Muscle of back (tissue), 3 donors: ENCODE measurements at regions not wholly inside any gene's neighbourhood (a gene's known extent, or its start where the extent isn't known, plus 50 kb on each side); places are given as distances from the start of the nearest gene placed in this dataset.

Source experiments
- DNase-seq, 3 donors: peaks; one replicate each; pipeline versions ENCODE4 v3.0.0 to v3.0.0-alpha.2; 2013

DNA sequence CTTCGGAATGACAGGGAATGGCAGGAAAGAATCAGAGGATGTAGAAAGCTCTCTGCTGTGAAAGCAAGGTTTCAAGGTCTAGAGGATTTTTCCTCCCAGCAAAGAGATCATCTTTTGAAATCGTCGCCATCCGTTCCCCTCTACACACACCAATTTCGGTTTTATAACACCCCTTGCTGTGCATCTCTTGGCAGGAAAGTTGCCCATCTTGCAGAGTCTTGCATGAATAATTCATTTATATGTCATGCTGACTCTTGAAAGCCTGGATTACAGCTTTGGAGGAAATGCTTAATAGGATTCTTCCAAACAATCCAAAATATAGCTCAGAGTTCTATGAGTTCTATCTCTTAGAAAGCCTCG, 262.7 kb downstream of the CHL1 start:
- no peak for DNase-seq

DNA sequence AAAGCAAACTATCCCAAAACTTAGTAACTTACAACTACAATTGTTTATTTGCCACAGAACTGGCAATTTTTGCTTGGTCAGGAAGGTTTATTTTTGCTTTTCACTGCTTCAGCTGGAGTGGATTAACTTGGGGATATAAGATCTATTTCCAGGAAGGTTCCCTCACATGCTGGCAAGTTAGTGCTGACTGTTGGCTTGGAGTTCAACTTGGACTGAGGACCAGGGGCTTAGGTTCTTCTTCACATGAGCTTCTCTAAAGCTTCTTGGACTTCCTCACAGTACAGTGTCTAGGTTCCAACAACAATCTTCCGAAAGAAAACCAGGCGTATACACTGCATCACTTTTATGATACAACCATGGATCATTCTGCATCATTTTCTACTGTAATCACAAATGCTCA, 264.4 kb downstream of the CHL1 start:
- peak in 2 of 3 donors; percentile 22 to 23 for DNase-seq

DNA sequence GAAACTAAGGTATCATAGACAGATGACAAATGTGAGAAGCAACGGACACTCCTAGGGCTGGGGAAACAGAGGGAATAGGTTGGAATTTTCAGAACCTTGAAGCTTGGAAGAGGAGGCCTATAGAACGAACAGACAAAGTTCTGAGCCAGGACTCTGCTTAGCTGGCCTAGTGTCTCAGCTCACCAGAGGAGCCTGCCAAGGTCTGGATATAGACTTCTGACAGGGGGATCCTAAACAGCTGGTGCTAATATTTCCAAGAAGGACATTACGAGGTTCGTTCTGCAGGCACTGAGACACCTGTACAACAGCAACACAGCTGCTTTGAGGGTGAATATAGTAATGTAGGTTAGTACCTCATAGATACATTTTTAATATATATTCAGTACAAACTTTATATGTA, 266.3 kb downstream of the CHL1 start:
- DNase-seq: peak; percentile 47 to 76 (median 62)

- peak in 1 of 3 donors; percentile 45 for DNase-seq
These were observed 267.0 kb downstream of the CHL1 start for GRCh38 chr3:463252-464192.

DNA sequence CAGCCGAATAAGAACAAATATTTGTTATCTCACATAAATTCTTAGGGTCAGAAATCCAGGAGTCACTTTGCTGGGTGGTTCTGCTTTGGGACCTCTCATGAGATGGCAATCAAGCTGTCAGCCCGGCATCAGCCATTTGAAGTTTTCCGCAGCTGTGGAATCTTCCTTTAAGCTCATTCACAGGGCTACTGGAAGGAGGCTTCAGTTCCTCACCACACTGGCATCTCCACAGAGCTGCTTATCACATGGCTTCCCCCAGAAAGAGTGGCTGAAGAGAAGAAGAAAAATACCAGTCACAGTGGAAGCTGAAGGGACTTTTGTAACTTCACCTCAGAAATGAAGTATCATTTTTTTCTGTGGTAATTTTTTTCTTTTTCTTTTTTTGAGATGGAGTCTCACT, 267.7 kb downstream of the CHL1 start:
- DNase-seq: no peak

DNA sequence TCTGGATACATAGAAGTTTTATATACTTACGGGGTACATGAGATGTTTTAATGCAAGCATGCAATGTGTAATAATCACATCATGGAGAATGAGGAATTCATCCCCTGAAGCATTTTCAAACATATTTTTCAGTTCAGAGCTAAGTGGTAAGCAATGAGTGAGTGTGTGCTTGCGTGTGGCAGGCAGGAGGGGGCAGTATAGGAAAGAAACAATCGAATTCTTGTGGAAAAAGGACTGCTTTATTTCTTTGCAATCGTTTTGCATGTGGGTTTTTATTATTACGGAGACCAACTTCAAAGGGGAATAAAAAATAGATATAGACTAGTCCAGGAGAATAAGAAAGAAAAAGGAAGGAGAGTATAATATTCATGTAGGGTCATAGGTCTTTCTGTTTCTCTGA, 271.6 kb downstream of the CHL1 start:
- DNase-seq: no peak

GRCh38 chr3:473033-473800, 276.7 kb downstream of the CHL1 start:
- DNase-seq: no peak

- no peak for DNase-seq
These were observed 278.3 kb downstream of the CHL1 start for GRCh38 chr3:474828-475227.

GRCh38 chr3:480070-480469, 283.5 kb downstream of the CHL1 start:
- DNase-seq: no peak

DNA sequence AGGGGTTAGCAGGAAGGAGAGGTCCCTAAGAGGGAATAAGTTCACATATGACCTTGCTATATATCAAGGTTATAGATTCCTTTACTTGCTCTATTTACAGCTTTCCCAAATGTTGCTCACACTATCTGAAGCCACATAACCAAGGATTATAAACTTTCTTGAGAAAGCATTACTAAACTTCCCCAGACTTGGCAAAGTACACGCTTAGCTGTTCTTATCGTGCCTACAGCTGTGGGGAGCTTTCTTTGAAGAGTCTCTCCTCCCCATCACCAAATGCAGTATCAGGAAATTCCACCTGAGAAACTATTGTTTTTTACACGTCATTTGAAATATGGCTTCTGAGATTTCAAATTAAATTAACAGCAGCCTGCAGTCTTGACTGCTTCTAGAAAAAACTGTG, 284.5 kb downstream of the CHL1 start:
- no peak for DNase-seq

DNA sequence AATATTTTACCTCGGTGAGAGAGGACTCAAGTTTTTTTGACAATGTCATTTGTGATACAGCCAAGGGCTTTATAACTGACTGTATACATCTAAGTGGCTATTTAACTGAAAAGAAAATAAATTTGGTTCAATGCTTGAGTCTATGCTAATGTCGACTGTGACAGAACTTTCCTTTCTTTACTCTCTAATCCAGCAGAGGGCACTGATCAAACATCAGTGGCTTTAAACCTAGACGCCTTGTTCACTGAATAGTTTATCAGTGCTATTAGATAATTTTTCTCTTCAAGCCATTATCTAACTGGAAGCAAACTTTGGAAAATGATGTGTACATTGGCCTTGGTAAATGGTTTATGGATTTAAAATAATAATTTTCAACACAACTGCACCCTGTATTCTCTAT, 285.1 kb downstream of the CHL1 start:
- DNase-seq: no peak

DNA sequence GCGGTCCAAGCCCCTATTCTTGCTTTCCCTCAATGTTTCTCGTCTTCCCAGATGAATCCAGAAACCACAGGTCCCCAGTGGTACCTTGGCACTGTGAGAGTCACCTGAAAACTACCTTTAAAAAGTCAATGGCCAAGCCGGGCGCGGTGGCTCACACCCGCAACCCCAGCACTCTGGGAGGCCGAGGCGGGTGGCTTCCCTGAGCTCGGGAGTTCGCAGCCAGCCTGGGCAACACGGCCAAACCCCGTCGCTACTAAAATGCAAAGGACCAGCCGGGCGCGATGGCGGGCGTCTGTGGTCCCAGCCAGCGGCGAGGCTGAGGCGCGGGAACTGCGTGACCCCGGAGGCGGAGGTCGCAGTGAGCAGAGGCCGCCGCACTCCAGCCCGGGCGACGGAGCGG, 285.9 kb downstream of the CHL1 start:
- no peak for DNase-seq

DNA sequence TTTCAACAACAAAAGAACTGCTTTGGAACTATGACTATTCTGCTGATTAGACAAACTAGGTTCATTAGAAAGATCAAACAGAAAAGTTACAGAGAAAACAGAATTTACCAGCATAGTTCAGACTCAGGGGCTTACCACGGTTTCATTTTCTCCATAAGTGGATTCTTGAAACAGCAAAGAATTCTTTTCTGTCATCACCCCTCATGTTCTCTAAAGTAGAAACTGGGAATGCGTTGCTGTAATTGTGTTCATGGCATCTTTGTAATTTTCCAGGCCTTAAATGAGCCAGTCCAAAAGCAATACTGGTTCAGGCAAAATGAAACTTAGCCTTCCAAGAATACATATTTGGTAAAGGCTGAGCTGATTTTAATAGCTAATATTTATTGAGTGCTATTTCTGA, 287.8 kb downstream of the CHL1 start:
- DNase-seq: peak in 1 of 3 donors; percentile 23

DNA sequence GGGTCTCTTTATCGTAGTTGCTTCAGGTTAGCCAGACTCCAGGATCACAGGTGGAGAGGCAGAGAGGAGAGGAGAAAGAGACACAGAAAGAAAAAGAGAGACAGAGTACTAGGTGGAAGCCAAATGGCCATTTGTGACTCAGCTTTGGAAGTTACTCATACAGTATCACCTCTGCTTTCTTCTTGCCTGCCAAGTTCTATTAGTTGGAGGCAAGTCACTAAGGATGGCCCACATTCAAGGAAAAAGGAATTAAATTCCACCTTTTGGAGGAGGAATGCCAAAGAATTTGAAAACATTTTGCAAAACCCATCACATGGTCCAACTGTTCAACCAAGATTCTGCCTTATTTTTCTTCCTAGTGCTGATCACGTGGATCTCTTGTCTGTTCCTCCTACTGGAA, 291.1 kb downstream of the CHL1 start:
- peak in 1 of 3 donors; percentile 19 for DNase-seq

- DNase-seq: no peak
These were observed 296.2 kb downstream of the CHL1 start for GRCh38 chr3:492586-493316.

DNA sequence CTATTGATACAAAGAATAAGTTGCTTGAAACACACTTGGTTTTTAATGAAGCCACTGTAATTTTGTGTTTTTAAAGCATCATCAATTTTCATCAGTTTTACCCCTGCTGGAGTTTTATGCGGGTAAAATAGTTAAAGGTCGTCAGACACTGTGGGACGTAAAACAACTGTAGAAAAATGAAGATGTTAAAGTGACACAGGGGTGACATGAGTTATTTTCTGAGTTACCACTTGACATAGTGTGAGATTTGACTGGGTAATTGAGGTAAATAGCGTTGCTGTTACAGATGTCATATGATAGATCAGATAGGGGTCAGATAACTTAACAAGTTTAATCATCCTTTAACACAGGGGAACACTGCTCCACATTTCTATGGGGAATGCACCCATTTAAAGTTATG, 297.6 kb downstream of the CHL1 start:
- no peak for DNase-seq

GRCh38 chr3:498487-498886, 301.9 kb downstream of the CHL1 start:
- no peak for DNase-seq

DNA sequence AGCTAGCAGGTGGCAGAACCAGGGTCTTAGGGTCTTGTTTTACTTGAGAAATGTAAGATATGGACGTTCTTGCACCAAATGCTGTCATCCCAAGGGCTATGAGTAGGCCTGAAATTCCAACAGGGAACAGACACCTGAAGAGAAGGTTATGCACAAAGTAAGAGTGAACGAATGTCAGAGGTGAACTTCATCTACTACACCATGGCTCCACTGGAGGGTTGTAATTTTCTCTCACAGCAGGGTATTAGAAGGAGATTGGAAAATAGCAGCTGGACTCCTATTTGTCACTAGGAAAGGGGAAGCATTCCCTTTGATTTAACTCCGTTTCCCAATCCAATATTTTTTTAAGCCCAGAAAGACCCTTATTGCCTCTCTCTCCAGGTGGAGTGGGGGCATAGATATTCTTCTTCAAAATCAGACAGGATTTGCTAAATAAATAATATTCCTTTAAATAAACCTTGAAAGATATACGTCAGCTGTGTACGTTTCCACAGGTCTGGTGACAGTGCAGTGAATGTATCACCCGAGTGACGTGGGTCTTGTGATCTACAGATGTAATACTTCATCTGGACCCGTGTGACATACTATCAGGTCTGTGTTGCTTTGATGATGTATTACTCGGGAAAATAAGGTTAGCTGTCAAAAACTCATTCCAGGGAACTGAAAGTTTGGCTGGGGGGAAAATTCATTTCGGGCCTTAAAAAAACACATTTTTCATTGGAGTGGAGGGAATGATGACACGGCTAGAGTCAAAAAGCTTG, 302.6 kb downstream of the CHL1 start:
- no peak for DNase-seq

DNA sequence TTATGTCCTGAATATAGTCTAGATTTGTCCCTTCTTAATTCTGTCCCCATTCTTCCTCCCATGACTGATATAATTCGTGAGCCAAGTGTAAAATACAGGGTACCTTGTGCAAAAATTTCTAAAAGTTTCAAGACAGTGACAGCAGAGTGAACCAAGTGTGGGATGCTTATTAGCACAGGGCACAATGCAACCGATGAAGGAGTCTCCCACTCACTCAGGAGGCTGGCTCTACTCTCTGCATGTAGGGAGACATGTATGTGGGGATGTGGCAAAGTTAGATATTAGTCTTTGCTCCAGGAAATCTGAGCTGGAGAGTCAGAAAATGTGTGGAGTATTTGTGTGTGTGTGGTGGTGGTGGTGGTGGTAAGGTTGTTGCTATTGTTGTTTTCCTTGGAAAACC, 305.9 kb downstream of the CHL1 start:
- DNase-seq: no peak

DNA sequence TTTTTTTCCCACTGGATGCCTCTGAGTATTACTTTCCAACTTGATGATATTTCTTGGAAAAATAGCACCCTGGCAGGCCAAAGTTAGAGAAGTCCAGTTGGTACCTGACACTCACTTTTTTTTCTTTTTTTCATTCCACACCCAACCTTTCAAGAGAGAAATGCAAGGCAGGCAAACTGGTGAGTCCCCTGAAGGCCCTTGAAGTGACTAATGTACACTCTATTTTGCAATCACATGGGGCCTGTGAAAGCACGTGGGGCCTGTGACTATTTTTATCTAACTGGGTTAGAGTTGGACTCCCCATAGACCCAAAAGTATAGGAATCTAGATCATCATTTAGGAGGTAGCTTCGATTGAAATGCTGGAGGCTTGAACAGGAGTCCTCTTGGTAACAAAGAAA, 316.7 kb downstream of the CHL1 start:
- DNase-seq: no peak

- no peak for DNase-seq
These were observed 317.6 kb downstream of the CHL1 start for GRCh38 chr3:514192-514591.

GRCh38 chr3:519026-519425, 322.5 kb downstream of the CHL1 start:
- DNase-seq: no peak
